Brain pericyte (primary cell): ENCODE measurements at regions not wholly inside any gene's neighbourhood (a gene's known extent, or its start where the extent isn't known, plus 50 kb on each side); places are given as distances from the start of the nearest gene placed in this dataset.
"Not testable (repeated sequence)": the region's sequence is repeated elsewhere in the genome, so short reads cannot be mapped to it uniquely, and the experiment has no call there.

ENCODE experiments used
- DNase-seq: peaks from one replicate; pipeline ENCODE4 v3.0.0-alpha.2; 2012; ENCODE audit warnings: low read depth, low spot score

GRCh38 chr11:112615891-112616290 is 345.3 kb upstream of the NCAM1 start:
- no peak for DNase-seq

- no peak for DNase-seq
Observed at GRCh38 chr11:112616327-112617097, 344.7 kb upstream of the NCAM1 start.

GRCh38 chr11:112617098-112617425 is 344.2 kb upstream of the NCAM1 start:
- no peak for DNase-seq

GRCh38 chr11:112617977-112618826 is 343.0 kb upstream of the NCAM1 start:
- no peak for DNase-seq

- no peak for DNase-seq
Observed at GRCh38 chr11:112619106-112619505, 342.1 kb upstream of the NCAM1 start.

- no peak for DNase-seq
Observed at GRCh38 chr11:112620621-112621394, 340.4 kb upstream of the NCAM1 start.

GRCh38 chr11:112623057-112623456 is 338.2 kb upstream of the NCAM1 start:
- DNase-seq = no peak

- DNase-seq = no peak
Observed at GRCh38 chr11:112624431-112624830, 336.8 kb upstream of the NCAM1 start.

- not testable (repeated sequence) for DNase-seq
Observed at GRCh38 chr11:112624971-112625370, 336.2 kb upstream of the NCAM1 start.

GRCh38 chr11:112625814-112626213 is 335.4 kb upstream of the NCAM1 start:
- DNase-seq = no peak

- DNase-seq = no peak
Observed at GRCh38 chr11:112626731-112627130, 334.5 kb upstream of the NCAM1 start.

GRCh38 chr11:112627588-112628045 is 333.6 kb upstream of the NCAM1 start:
- no peak for DNase-seq

GRCh38 chr11:112628676-112629075 is 332.5 kb upstream of the NCAM1 start:
- no peak for DNase-seq

- DNase-seq = no peak
Observed at GRCh38 chr11:112630496-112630895, 330.7 kb upstream of the NCAM1 start.

- no peak for DNase-seq
Observed at GRCh38 chr11:112631333-112631732, 329.9 kb upstream of the NCAM1 start.

GRCh38 chr11:112632866-112633505 is 328.2 kb upstream of the NCAM1 start:
- DNase-seq = no peak

- DNase-seq = no peak
Observed at GRCh38 chr11:112634551-112634950, 326.7 kb upstream of the NCAM1 start.

GRCh38 chr11:112634995-112635737 is 326.1 kb upstream of the NCAM1 start:
- DNase-seq = no peak

- DNase-seq = no peak
Observed at GRCh38 chr11:112637076-112637475, 324.1 kb upstream of the NCAM1 start.

GRCh38 chr11:112637876-112638275 is 323.3 kb upstream of the NCAM1 start:
- DNase-seq = no peak

GRCh38 chr11:112639469-112639868 is 321.8 kb upstream of the NCAM1 start:
- no peak for DNase-seq
